ENCODE measurements at regions not wholly inside any gene's neighbourhood (a gene's known extent, or its start where the extent isn't known, plus 50 kb on each side); places are given as distances from the start of the nearest gene placed in this dataset.

DNA sequence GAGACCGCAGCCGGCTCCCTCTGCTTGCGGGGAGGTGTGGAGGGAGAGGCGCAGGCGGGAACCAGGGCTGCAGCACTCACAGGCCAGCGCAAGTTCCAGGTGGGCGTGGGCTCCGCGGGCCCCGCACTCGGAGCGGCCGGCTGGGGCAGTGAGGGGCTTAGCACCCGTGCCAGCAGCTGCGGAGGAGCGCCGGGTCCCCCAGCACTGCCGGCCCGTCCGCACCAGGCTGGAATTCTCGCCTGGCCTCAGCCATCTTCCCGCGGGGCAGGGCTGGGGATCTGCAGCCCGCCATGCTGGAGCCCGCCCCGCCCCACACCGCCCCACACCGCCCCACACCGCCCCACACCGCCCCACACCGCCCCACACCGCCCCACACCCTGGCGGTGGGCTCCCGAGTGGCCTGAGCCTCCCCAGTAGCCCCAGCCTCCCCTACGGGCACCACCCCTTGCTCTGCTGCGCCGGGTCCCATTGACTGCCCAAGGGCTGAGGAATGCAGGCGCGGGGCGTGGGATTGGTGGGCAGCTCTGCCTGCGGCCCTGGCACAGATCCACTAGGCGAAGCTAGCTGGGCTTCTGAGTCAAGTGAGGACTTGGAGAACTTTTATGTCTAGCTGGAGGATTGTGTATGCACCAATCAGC, 123.9 kb upstream of the MGAT5 start:
- Histone ChIP-seq H2BK20ac (ENCODE audit: low read depth, low read length, poor library complexity, severe bottlenecking) (no peak overlapping the region), H4K5ac (ENCODE audit: insufficient read length, low read depth, low read length) (no peak overlapping the region), H3K23ac (ENCODE audit: insufficient read length, low read depth, low read length) (no peak overlapping the region), H3K4me2 (ENCODE audit: insufficient read depth, insufficient read length, low read length) (no peak overlapping the region), H3K56ac (ENCODE audit: insufficient read length, low read depth, low read length) (no peak overlapping the region), H2AK5ac (ENCODE audit: insufficient read length, low read length) (no peak overlapping the region), H3K23me2 (ENCODE audit: insufficient read length, low read depth, low read length, poor library complexity, severe bottlenecking) (no peaks in the 10 kb centered on the region), H3K4ac (ENCODE audit: low read depth, low read length) (no peak overlapping the region), H2BK120ac (ENCODE audit: low read depth, low read length, poor library complexity, severe bottlenecking) (no peak overlapping the region), H3K9ac (ENCODE audit: extremely low read depth, insufficient read length, low read length) (no peak overlapping the region), H3T11ph (ENCODE audit: low read length) (no peak overlapping the region), H2AFZ (ENCODE audit: low read length) (no peak overlapping the region), H3K9me3 (ENCODE audit: control insufficient read depth, low read depth, low read length) (no peaks in the 10 kb centered on the region), H3K27me3 (ENCODE audit: insufficient read depth, low read length) (no peaks in the 10 kb centered on the region), H4K91ac (ENCODE audit: insufficient read length, low read depth, low read length) (no peak overlapping the region), H3K27ac (ENCODE audit: insufficient read length, low read depth, low read length) (no peak overlapping the region), H2BK15ac (ENCODE audit: low read depth, low read length) (no peak overlapping the region), H4K8ac (replicated peaks; ENCODE audit: insufficient read length, low read depth, low read length) (no peak overlapping the region), H3K79me2 (ENCODE audit: insufficient read depth, low read length) (peaks cover 12% of the 10 kb centered on the region; the same call in 1 of the 2 replicates), H3K14ac (ENCODE audit: insufficient read depth, low read length) (no peak overlapping the region), H2BK5ac (ENCODE audit: insufficient read length, low read length) (no peak overlapping the region), H3K4me1 (ENCODE audit: insufficient read depth, low read length) (peaks cover 12% of the 10 kb centered on the region), H2BK12ac (ENCODE audit: insufficient read length, low read depth, low read length) (no peak overlapping the region), H3K79me1 (ENCODE audit: insufficient read depth, low read depth, low read length, poor library complexity, severe bottlenecking) (no peaks in the 10 kb centered on the region), H4K20me1 (ENCODE audit: control insufficient read depth, insufficient read depth, insufficient read length) (no peaks in the 10 kb centered on the region), H3K18ac (ENCODE audit: insufficient read length, low read depth, low read length) (no peak overlapping the region)
- H3K36me3 Mint-ChIP-seq (ENCODE audit: insufficient read depth in 1 of 3, low read depth in 3 of 3): peaks cover 19 to 30% (median 28%) of the 10 kb centered on the region in 3 experiments
- TF ChIP-seq, protein P1, sequence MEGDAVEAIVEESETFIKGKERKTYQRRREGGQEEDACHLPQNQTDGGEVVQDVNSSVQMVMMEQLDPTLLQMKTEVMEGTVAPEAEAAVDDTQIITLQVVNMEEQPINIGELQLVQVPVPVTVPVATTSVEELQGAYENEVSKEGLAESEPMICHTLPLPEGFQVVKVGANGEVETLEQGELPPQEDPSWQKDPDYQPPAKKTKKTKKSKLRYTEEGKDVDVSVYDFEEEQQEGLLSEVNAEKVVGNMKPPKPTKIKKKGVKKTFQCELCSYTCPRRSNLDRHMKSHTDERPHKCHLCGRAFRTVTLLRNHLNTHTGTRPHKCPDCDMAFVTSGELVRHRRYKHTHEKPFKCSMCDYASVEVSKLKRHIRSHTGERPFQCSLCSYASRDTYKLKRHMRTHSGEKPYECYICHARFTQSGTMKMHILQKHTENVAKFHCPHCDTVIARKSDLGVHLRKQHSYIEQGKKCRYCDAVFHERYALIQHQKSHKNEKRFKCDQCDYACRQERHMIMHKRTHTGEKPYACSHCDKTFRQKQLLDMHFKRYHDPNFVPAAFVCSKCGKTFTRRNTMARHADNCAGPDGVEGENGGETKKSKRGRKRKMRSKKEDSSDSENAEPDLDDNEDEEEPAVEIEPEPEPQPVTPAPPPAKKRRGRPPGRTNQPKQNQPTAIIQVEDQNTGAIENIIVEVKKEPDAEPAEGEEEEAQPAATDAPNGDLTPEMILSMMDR (conservative IDR thresholded peaks at IDR 0.05): no peak
- no peaks in the 10 kb centered on the region for H3K27me3 Mint-ChIP-seq (ENCODE audit: low read depth)
- peaks cover 57 to 62% of the 10 kb centered on the region in 2 experiments for H3K4me1 Mint-ChIP-seq
- H3K27ac Mint-ChIP-seq: no peak overlapping the region
- DNase-seq: no peak
- WGBS (ENCODE audit: extremely low coverage, insufficient read length, low lambda C conversion rate): no CpG with 5 or more reads among the region's 42 CpGs
- H3K4me3 Mint-ChIP-seq: no peak overlapping the region
- H3K9me3 Mint-ChIP-seq: peaks cover 8 to 19% of the 10 kb centered on the region in 2 experiments
